Progenitor cell of endocrine pancreas (in vitro differentiated cells): ENCODE measurements at regions not wholly inside any gene's neighbourhood (a gene's known extent, or its start where the extent isn't known, plus 50 kb on each side); places are given as distances from the start of the nearest gene placed in this dataset.
A peak's percentile ranks its signal among the peaks of the same experiment; 100 is the strongest.

Experiments used
- DNase-seq: peaks from one replicate; pipeline ENCODE4 v3.0.0; 2021; ENCODE audit warnings: low spot score; ENCODE audit not compliant: unreplicated experiment
- H3K27ac Mint-ChIP-seq: 2 replicates; pipeline ENCODE4 v1.8.0; 2021; ENCODE audit warnings: mild to moderate bottlenecking, moderate library complexity, mixed read lengths
- H3K27me3 Mint-ChIP-seq: 2 replicates; pipeline ENCODE4 v1.8.0; 2021; ENCODE audit warnings: mixed read lengths
- H3K36me3 Mint-ChIP-seq: 2 replicates; pipeline ENCODE4 v1.8.0; 2022; ENCODE audit warnings: mixed read lengths; ENCODE audit not compliant: insufficient read depth
- H3K4me1 Mint-ChIP-seq: 2 replicates; pipeline ENCODE4 v1.8.0; 2021; ENCODE audit warnings: low read depth, mixed read lengths
- H3K4me3 Mint-ChIP-seq: 2 replicates; pipeline ENCODE4 v1.8.0; 2021; ENCODE audit warnings: low read depth, mild to moderate bottlenecking, moderate library complexity, mixed read lengths
- H3K9me3 Mint-ChIP-seq: 2 replicates; pipeline ENCODE4 v1.8.0; 2021; ENCODE audit warnings: low read depth, mixed read lengths
- CTCF ChIP-seq: fragments of 200-600 bp; sonication (generic); IDR thresholded peaks from one replicate; pipeline ENCODE4 v1.5.0; 2021; ENCODE audit warnings: antibody characterized with exemption, mild to moderate bottlenecking; ENCODE audit not compliant: unreplicated experiment

DNA sequence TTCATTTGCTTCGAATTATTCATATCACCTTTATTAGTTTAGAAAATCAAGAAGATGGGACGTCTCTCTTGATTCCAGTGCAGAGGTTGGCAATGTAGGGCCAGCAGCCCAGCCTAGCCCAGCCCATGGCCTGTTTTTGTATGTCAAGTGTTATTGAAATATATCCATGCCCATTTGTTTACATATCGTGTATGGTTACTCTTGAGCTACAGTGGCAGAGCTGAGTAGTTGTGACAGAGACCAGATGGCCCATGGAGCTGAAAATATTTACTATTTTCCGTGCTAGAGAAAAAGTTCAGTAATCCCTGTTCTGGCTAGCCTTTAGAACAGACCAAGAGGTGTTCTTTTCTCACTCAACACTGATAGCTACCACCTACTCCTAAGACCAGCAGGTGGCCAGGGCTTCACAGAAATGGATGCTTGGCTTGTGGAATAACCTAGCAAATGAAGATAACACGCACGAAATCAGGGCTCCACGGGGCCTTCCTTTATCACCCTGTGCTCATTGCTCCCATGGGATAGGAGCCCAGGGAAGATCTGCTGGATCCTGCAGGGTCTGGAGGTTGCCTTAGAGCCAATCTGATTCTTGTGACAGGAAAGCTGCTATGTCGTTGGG is 123.2 kb upstream of the ANKFN1 start:
- Mint-ChIP-seq H3K36me3 (no peaks in the 10 kb centered on the region), H3K4me3 (no peak overlapping the region), H3K9me3 (no peaks in the 10 kb centered on the region), H3K4me1 (peaks cover 2% of the 10 kb centered on the region), H3K27ac (no peak overlapping the region), H3K27me3 (peaks cover 17% of the 10 kb centered on the region)
- peak; percentile 14 for TF ChIP-seq CTCF
- DNase-seq: no peak

- no peak for DNase-seq
- H3K36me3 Mint-ChIP-seq: no peaks in the 10 kb centered on the region
- TF ChIP-seq CTCF: no peak
- H3K27ac Mint-ChIP-seq: no peak overlapping the region
- peaks cover 22% of the 10 kb centered on the region for H3K27me3 Mint-ChIP-seq
- peaks cover 2% of the 10 kb centered on the region for H3K4me1 Mint-ChIP-seq
- H3K9me3 Mint-ChIP-seq: no peaks in the 10 kb centered on the region
- no peak overlapping the region for H3K4me3 Mint-ChIP-seq
Measured at GRCh38 chr17:56031636-56032035, 121.6 kb upstream of the ANKFN1 start.

GRCh38 chr17:56034197-56034635 is 119.1 kb upstream of the ANKFN1 start:
- Mint-ChIP-seq H3K27ac (no peak overlapping the region), H3K4me1 (peaks cover 9% of the 10 kb centered on the region), H3K36me3 (no peaks in the 10 kb centered on the region), H3K27me3 (peaks cover 22% of the 10 kb centered on the region), H3K9me3 (no peaks in the 10 kb centered on the region), H3K4me3 (no peak overlapping the region)
- no peak for TF ChIP-seq CTCF
- no peak for DNase-seq

DNA sequence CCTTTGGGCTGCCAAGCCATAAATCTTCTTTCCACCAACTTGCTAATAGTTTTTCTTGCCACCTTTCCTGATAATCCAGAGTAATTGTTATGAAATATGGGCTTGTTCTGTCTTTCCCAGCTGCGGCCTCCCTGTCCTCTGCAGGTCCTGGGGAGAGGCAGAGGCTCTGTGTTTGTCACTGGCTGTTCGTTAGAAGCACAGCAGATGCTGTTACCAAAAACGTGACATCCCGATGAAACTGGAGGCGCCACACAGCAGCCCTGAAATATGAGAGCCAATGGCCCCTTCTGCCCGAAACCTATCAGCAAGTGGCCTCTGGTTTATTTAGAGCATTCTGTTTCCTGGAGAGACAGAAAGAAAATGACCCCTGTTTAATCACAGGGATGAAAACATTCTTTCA is 115.1 kb upstream of the ANKFN1 start:
- H3K4me1 Mint-ChIP-seq: peaks cover 9% of the 10 kb centered on the region
- H3K4me3 Mint-ChIP-seq: no peak overlapping the region
- H3K9me3 Mint-ChIP-seq: no peaks in the 10 kb centered on the region
- no peak for DNase-seq
- no peak for TF ChIP-seq CTCF
- H3K27ac Mint-ChIP-seq: no peak overlapping the region
- H3K27me3 Mint-ChIP-seq: peaks cover 23% of the 10 kb centered on the region
- H3K36me3 Mint-ChIP-seq: no peaks in the 10 kb centered on the region

GRCh38 chr17:56045872-56046271 is 107.4 kb upstream of the ANKFN1 start:
- Mint-ChIP-seq H3K9me3 (no peaks in the 10 kb centered on the region), H3K27ac (no peak overlapping the region), H3K36me3 (no peaks in the 10 kb centered on the region), H3K27me3 (peaks cover 39% of the 10 kb centered on the region), H3K4me3 (no peak overlapping the region), H3K4me1 (no peaks in the 10 kb centered on the region)
- DNase-seq: no peak
- TF ChIP-seq CTCF: no peak
